ENCODE measurements at regions not wholly inside any gene's neighbourhood (a gene's known extent, or its start where the extent isn't known, plus 50 kb on each side); places are given as distances from the start of the nearest gene placed in this dataset.

- TF ChIP-seq POLR2AphosphoS5 (IDR thresholded peaks at IDR 0.05; ENCODE audit: low read depth) (no peak), SPI1 (IDR thresholded peaks at IDR 0.05; ENCODE audit: borderline replicate concordance, low read depth) (no peak)
- Histone ChIP-seq H3K27me3 (ENCODE audit: insufficient read depth, poor library complexity, severe bottlenecking) (no peaks in the 10 kb centered on the region), H3K4me3 (replicated peaks; ENCODE audit: insufficient read depth, low read length) (no peak overlapping the region), H3K27ac (replicated peaks) (no peak overlapping the region)
- no peak for DNase-seq (ENCODE audit: low read depth in 1 of 2, low spot score in 1 of 2)
Observed at GRCh38 chr12:98137278-98137677, 378.1 kb upstream of the TMPO start.

GRCh38 chr12:98144953-98145352, 370.4 kb upstream of the TMPO start:
- DNase-seq (ENCODE audit: low read depth in 1 of 2, low spot score in 1 of 2) = no peak
- no peak overlapping the region for H3K4me3 ChIP-seq (replicated peaks; ENCODE audit: insufficient read depth, low read length)
- H3K27ac ChIP-seq (replicated peaks) = no peak overlapping the region
- TF ChIP-seq CTCF (IDR thresholded peaks at IDR 0.05; ENCODE audit: insufficient read depth, low read length) (no peak), REST (IDR thresholded peaks at IDR 0.05; ENCODE audit: insufficient replicate concordance, low read depth) (no peak), SPI1 (IDR thresholded peaks at IDR 0.05; ENCODE audit: borderline replicate concordance, low read depth) (no peak), POLR2AphosphoS5 (IDR thresholded peaks at IDR 0.05; ENCODE audit: low read depth) (no peak), GABPA (IDR thresholded peaks at IDR 0.05; ENCODE audit: low read depth) (no peak)
- no peaks in the 10 kb centered on the region for H3K27me3 ChIP-seq (ENCODE audit: insufficient read depth, poor library complexity, severe bottlenecking)

GRCh38 chr12:98146043-98146442, 369.3 kb upstream of the TMPO start:
- Histone ChIP-seq H3K4me3 (replicated peaks; ENCODE audit: insufficient read depth, low read length) (no peak overlapping the region), H3K27ac (replicated peaks) (no peak overlapping the region), H3K27me3 (ENCODE audit: insufficient read depth, poor library complexity, severe bottlenecking) (no peaks in the 10 kb centered on the region)
- DNase-seq (ENCODE audit: low read depth in 1 of 2, low spot score in 1 of 2) = no peak
- TF ChIP-seq SPI1 (IDR thresholded peaks at IDR 0.05; ENCODE audit: borderline replicate concordance, low read depth) (no peak), GABPA (IDR thresholded peaks at IDR 0.05; ENCODE audit: low read depth) (no peak), REST (IDR thresholded peaks at IDR 0.05; ENCODE audit: insufficient replicate concordance, low read depth) (no peak), CTCF (IDR thresholded peaks at IDR 0.05; ENCODE audit: insufficient read depth, low read length) (no peak)

GRCh38 chr12:98146487-98146886, 368.9 kb upstream of the TMPO start:
- no peak overlapping the region for H3K4me3 ChIP-seq (replicated peaks; ENCODE audit: insufficient read depth, low read length)
- no peak for DNase-seq (ENCODE audit: low read depth in 1 of 2, low spot score in 1 of 2)
- no peaks in the 10 kb centered on the region for H3K27me3 ChIP-seq (ENCODE audit: insufficient read depth, poor library complexity, severe bottlenecking)
- TF ChIP-seq SPI1 (IDR thresholded peaks at IDR 0.05; ENCODE audit: borderline replicate concordance, low read depth) (no peak), CTCF (IDR thresholded peaks at IDR 0.05; ENCODE audit: insufficient read depth, low read length) (no peak), GABPA (IDR thresholded peaks at IDR 0.05; ENCODE audit: low read depth) (no peak), POLR2AphosphoS5 (IDR thresholded peaks at IDR 0.05; ENCODE audit: low read depth) (no peak), REST (IDR thresholded peaks at IDR 0.05; ENCODE audit: insufficient replicate concordance, low read depth) (no peak)
- no peak overlapping the region for H3K27ac ChIP-seq (replicated peaks)

Measured in HL-60 (cell line).